ENCODE measurements at regions not wholly inside any gene's neighbourhood (a gene's known extent, or its start where the extent isn't known, plus 50 kb on each side); places are given as distances from the start of the nearest gene placed in this dataset.

GRCh38 chr14:85239791-85240190 is 290.2 kb upstream of the FLRT2 start:
- DNase-seq (ENCODE audit: low spot score in 2 of 2): no peak
- no peaks in the 10 kb centered on the region for H3K9me3 ChIP-seq
- H3K4me1 ChIP-seq: peaks cover 5% of the 10 kb centered on the region
- no peak overlapping the region for H3K4me3 ChIP-seq
- TF ChIP-seq CTCF (IDR thresholded peaks at IDR 0.05): no peak
- no peak overlapping the region for H3K27ac ChIP-seq
- no peaks in the 10 kb centered on the region for H3K36me3 ChIP-seq
- H3K27me3 ChIP-seq: no peaks in the 10 kb centered on the region
- 65% methylated on average over 1 of the region's 1 CpG for WGBS

- Histone ChIP-seq H3K27ac (no peak overlapping the region), H3K27me3 (no peaks in the 10 kb centered on the region), H3K4me3 (no peak overlapping the region), H3K4me1 (peaks cover 5% of the 10 kb centered on the region), H3K36me3 (no peaks in the 10 kb centered on the region), H3K9me3 (no peaks in the 10 kb centered on the region)
- DNase-seq (ENCODE audit: low spot score in 2 of 2): no peak
- TF ChIP-seq POLR2AphosphoS5 (IDR thresholded peaks at IDR 0.05) (no peak), EP300 (IDR thresholded peaks at IDR 0.05) (no peak), POLR2A (IDR thresholded peaks at IDR 0.05) (no peak), CTCF (IDR thresholded peaks at IDR 0.05) (no peak)
- WGBS: 57% methylated on average over 14 of the region's 14 CpGs
Observed at GRCh38 chr14:85241022-85241855, 288.7 kb upstream of the FLRT2 start.

GRCh38 chr14:85242666-85243065 is 287.3 kb upstream of the FLRT2 start:
- TF ChIP-seq CTCF (IDR thresholded peaks at IDR 0.05) (no peak), EP300 (IDR thresholded peaks at IDR 0.05) (no peak), POLR2AphosphoS5 (IDR thresholded peaks at IDR 0.05) (no peak), POLR2A (IDR thresholded peaks at IDR 0.05) (no peak)
- H3K4me1 ChIP-seq: peaks cover 5% of the 10 kb centered on the region
- no peak for DNase-seq (ENCODE audit: low spot score in 2 of 2)

GRCh38 chr14:85243321-85243720 is 286.6 kb upstream of the FLRT2 start:
- no peaks in the 10 kb centered on the region for H3K36me3 ChIP-seq
- no peaks in the 10 kb centered on the region for H3K27me3 ChIP-seq
- H3K4me3 ChIP-seq: no peak overlapping the region
- TF ChIP-seq POLR2AphosphoS5 (IDR thresholded peaks at IDR 0.05): no peak
- no peak for TF ChIP-seq POLR2A (IDR thresholded peaks at IDR 0.05)
- no peak for TF ChIP-seq EP300 (IDR thresholded peaks at IDR 0.05)
- no peak for TF ChIP-seq CTCF (IDR thresholded peaks at IDR 0.05)
- no peak for DNase-seq (ENCODE audit: low spot score in 2 of 2)
- H3K4me1 ChIP-seq: peaks cover 5% of the 10 kb centered on the region
- no peaks in the 10 kb centered on the region for H3K9me3 ChIP-seq
- 44% methylated on average over 1 of the region's 1 CpG for WGBS
- H3K27ac ChIP-seq: no peak overlapping the region

More at GRCh38 chr14:85242666-85243065, 287.3 kb upstream of the FLRT2 start:
- H3K4me3 ChIP-seq: no peak overlapping the region
- 69% methylated on average over 4 of the region's 4 CpGs for WGBS
- no peaks in the 10 kb centered on the region for H3K36me3 ChIP-seq
- H3K9me3 ChIP-seq: no peaks in the 10 kb centered on the region
- no peaks in the 10 kb centered on the region for H3K27me3 ChIP-seq
- H3K27ac ChIP-seq: no peak overlapping the region

- no peak for TF ChIP-seq EP300 (IDR thresholded peaks at IDR 0.05)
- TF ChIP-seq POLR2AphosphoS5 (IDR thresholded peaks at IDR 0.05): no peak
- TF ChIP-seq POLR2A (IDR thresholded peaks at IDR 0.05): no peak
- no peak for TF ChIP-seq CTCF (IDR thresholded peaks at IDR 0.05)
- H3K36me3 ChIP-seq: no peaks in the 10 kb centered on the region
- no peak for DNase-seq (ENCODE audit: low spot score in 2 of 2)
- H3K27me3 ChIP-seq: no peaks in the 10 kb centered on the region
- WGBS: 83% methylated on average over 3 of the region's 3 CpGs
- H3K9me3 ChIP-seq: no peaks in the 10 kb centered on the region
- peaks cover 7% of the 10 kb centered on the region for H3K4me1 ChIP-seq
- no peak overlapping the region for H3K27ac ChIP-seq
- H3K4me3 ChIP-seq: no peak overlapping the region
Observed at GRCh38 chr14:85247071-85247470, 282.9 kb upstream of the FLRT2 start.
